Astrocyte of the spinal cord (primary cell): ENCODE measurements at regions not wholly inside any gene's neighbourhood (a gene's known extent, or its start where the extent isn't known, plus 50 kb on each side); places are given as distances from the start of the nearest gene placed in this dataset.

Experiments
- DNase-seq: peaks from one replicate; pipeline ENCODE4 v3.0.0; 2011; ENCODE audit warnings: low read depth, low spot score
- H3K4me3 ChIP-seq: 2 replicates; pipeline ENCODE4 v1.5.1; 2011; ENCODE audit warnings: low read depth, mild to moderate bottlenecking, low read length, moderate library complexity
- in situ Hi-C: cut with HindIII; loops from 2 replicates; pipeline ENCODE4 v1.10.0; 2017; ENCODE audit warnings: low sequenced_read_pairs
- TF ChIP-seq, protein P1 (sequence below): IDR thresholded peaks from 2 replicates; pipeline ENCODE4 v1.5.1; 2012; ENCODE audit warnings: low read depth, mild to moderate bottlenecking, low read length, inconsistent platforms

DNA sequence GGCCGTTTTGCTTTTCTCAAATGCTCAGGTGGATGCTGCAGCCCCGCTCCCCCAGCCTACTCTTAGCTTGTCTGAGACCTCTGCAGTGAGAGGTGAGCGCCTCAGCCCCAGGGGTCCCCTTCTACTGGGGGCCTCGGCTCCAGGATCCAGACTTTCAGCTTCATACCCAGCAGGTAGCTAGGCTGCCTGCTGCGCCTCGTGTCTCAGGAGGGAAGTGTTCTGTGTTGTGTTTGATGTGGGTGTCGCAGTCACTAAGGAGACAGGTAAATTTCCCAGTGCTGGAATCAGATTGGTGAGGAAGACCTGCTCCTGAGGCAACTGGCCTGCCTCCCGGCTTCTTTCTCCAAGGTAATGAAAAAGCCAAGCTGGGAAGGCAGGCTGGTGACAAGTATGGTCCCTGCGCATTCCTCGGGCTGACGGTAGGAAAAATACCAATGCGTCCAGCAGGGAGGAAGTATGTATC lies 604.0 kb upstream of the SALL1 start:
- DNase-seq: no peak
- H3K4me3 ChIP-seq: no peak overlapping the region
- in situ Hi-C loops: loop anchor here (25.0 kb wide), 1 partner anchor 618 kb away; no protein-coding TSS in a partner anchor
- TF ChIP-seq, protein P1, sequence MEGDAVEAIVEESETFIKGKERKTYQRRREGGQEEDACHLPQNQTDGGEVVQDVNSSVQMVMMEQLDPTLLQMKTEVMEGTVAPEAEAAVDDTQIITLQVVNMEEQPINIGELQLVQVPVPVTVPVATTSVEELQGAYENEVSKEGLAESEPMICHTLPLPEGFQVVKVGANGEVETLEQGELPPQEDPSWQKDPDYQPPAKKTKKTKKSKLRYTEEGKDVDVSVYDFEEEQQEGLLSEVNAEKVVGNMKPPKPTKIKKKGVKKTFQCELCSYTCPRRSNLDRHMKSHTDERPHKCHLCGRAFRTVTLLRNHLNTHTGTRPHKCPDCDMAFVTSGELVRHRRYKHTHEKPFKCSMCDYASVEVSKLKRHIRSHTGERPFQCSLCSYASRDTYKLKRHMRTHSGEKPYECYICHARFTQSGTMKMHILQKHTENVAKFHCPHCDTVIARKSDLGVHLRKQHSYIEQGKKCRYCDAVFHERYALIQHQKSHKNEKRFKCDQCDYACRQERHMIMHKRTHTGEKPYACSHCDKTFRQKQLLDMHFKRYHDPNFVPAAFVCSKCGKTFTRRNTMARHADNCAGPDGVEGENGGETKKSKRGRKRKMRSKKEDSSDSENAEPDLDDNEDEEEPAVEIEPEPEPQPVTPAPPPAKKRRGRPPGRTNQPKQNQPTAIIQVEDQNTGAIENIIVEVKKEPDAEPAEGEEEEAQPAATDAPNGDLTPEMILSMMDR: no peak

GRCh38 chr16:51753467-51754127 lies 602.5 kb upstream of the SALL1 start:
- no peak for DNase-seq
- in situ Hi-C loops: loop anchor here (25.0 kb wide), 1 partner anchor 616 kb away; no protein-coding TSS in a partner anchor
- TF ChIP-seq, protein P1: no peak
- H3K4me3 ChIP-seq: no peak overlapping the region

- DNase-seq: no peak
- in situ Hi-C loops: loop anchor here (25.0 kb wide), 1 partner anchor 615 kb away; no protein-coding TSS in a partner anchor
- TF ChIP-seq, protein P1: no peak
- no peak overlapping the region for H3K4me3 ChIP-seq
These were observed 601.4 kb upstream of the SALL1 start for GRCh38 chr16:51752438-51752995.

DNA sequence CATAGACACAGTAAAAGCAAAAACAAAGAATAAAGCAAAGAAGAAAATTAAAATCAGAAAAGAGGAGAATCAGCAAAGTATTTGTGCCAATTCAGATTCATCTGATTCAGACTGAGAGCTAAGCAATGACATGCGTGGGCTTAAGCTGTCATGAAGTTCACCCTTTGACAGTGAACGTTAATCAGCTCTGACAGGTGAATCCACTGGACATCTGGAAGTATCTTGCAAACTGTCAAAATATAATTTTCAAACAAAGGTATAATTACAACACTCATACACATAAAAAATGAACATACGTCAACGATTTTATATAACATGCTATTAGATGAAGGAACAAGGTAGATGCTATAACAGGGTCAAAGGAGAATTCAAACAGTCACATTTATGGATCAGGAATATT lies 596.3 kb upstream of the SALL1 start:
- DNase-seq: no peak
- in situ Hi-C loops: no loop called here
- no peak overlapping the region for H3K4me3 ChIP-seq
- TF ChIP-seq, protein P1: no peak

DNA sequence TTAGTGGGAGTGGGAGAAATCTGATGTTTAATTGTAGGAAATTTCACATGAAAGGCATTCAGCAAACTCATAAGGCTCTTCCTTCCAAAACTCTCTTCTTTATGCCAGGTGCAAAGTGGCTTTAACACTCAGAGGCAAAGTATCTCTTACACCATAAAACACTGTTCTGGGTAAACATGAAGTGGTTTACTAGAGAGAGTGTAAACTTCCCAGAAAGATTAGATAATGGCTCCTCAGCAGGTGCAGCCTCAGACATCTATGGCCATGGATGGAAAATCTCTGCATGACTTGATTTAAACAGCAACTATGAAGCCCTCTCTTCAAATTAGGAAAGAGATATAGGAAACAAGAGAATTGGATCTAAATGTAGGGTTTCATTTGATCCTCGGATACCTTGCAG lies 583.1 kb upstream of the SALL1 start:
- in situ Hi-C loops: no loop called here
- DNase-seq: no peak
- H3K4me3 ChIP-seq: no peak overlapping the region
- TF ChIP-seq, protein P1: no peak

DNA sequence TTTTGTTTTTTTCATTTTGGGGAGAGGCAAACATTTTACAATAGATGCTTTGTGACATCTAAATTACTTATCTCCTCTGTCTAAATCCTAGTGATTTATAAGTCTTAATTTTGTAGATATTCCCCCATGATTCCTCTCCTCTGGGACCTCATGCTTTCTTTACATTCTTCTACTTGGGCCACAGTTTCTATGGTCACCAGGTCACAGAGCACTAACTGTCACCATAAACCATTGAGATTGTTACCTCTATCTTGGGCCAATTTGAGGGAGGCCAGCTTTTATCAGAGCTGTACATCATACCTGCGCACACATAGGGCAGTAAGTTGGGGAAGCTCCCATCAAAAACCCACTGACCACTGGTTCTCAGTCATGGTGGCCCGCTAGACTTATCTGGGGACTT lies 582.1 kb upstream of the SALL1 start:
- no peak for DNase-seq
- no peak overlapping the region for H3K4me3 ChIP-seq
- TF ChIP-seq, protein P1: no peak
- in situ Hi-C loops: no loop called here
